CD4-positive, alpha-beta T cell (primary cell): ENCODE measurements at regions not wholly inside any gene's neighbourhood (a gene's known extent, or its start where the extent isn't known, plus 50 kb on each side); places are given as distances from the start of the nearest gene placed in this dataset.

ENCODE experiments used
- ATAC-seq: fragments of 200-7000 bp; cut with Tn5 transposase; one replicate; pipeline ENCODE4 v1.10.0; 2022; ENCODE audit warnings: mild to moderate bottlenecking; ENCODE audit not compliant: poor library complexity
- CTCF ChIA-PET: fragments of 350-600 bp; sonication (Branson Sonifier 250); formaldehyde crosslinking; loops from one replicate; lab custom pipeline; 2021; ENCODE audit warnings: antibody characterized with exemption, inconsistent platforms; lab: Charles Lee
- POLR2A ChIA-PET: fragments of 350-600 bp; sonication (Branson Sonifier 250); formaldehyde crosslinking; loops from one replicate; lab custom pipeline; 2021; ENCODE audit warnings: antibody characterized with exemption, inconsistent platforms; lab: Charles Lee
- DNase-seq, 14 experiments: peaks; one replicate each; pipeline ENCODE4 v3.0.0-alpha.2; 2013 to 2020; ENCODE audit warnings: mixed read lengths in 2 of 14
- H3K27ac ChIP-seq, 2 donors: one replicate each; pipeline versions ENCODE4 v1.5.1 to v1.7.0; 2013; ENCODE audit warnings: low read length in 2 of 2, low read depth in 1 of 2, mild to moderate bottlenecking in 1 of 2
- H3K27me3 ChIP-seq, 2 experiments: 1 replicate in 1 of 2; 2 replicates in 1 of 2; pipeline versions ENCODE4 v1.6.1 to v1.7.0; 2013; ENCODE audit warnings: low read length in 2 of 2, control low read depth in 1 of 2, mild to moderate bottlenecking in 1 of 2, moderate library complexity in 1 of 2; ENCODE audit not compliant: insufficient read depth in 2 of 2, control insufficient read depth in 1 of 2
- H3K36me3 ChIP-seq: one replicate; pipeline ENCODE4 v1.6.1; 2013; ENCODE audit warnings: low read length, control low read depth; ENCODE audit not compliant: insufficient read depth
- H3K4me1 ChIP-seq: one replicate; pipeline ENCODE4 v1.6.1; 2013; ENCODE audit warnings: low read length, control low read depth; ENCODE audit not compliant: insufficient read depth
- H3K4me3 ChIP-seq: one replicate; pipeline ENCODE4 v1.5.1; 2013; ENCODE audit warnings: mild to moderate bottlenecking, low read length, moderate library complexity
- H3K9me3 ChIP-seq, 2 experiments: 1 replicate in 1 of 2; 2 replicates in 1 of 2; pipeline versions ENCODE4 v1.6.1 to v1.7.0; 2013; ENCODE audit warnings: low read length in 2 of 2, mild to moderate bottlenecking in 2 of 2, control low read depth in 1 of 2, moderate library complexity in 1 of 2; ENCODE audit not compliant: control insufficient read depth in 1 of 2, insufficient read depth in 1 of 2
- H3K27ac Mint-ChIP-seq: one replicate; pipeline ENCODE4 v1.8.0; 2020; ENCODE audit warnings: mixed read lengths
- H3K27me3 Mint-ChIP-seq: one replicate; pipeline ENCODE4 v1.8.0; 2021; ENCODE audit warnings: mixed read lengths
- H3K36me3 Mint-ChIP-seq: one replicate; pipeline ENCODE4 v1.8.0; 2021; ENCODE audit warnings: low read depth, mixed read lengths
- H3K4me1 Mint-ChIP-seq: one replicate; pipeline ENCODE4 v1.8.0; 2021; ENCODE audit warnings: low read depth, mixed read lengths
- H3K4me3 Mint-ChIP-seq: one replicate; pipeline ENCODE4 v1.8.0; 2020; ENCODE audit warnings: mild to moderate bottlenecking, mixed read lengths
- H3K9me3 Mint-ChIP-seq: one replicate; pipeline ENCODE4 v1.8.0; 2020; ENCODE audit warnings: mixed read lengths
- CTCF ChIP-seq: fragments of 200-600 bp; IDR thresholded peaks from one replicate; pipeline ENCODE4 v1.8.0; 2022; ENCODE audit warnings: antibody characterized with exemption, mild to moderate bottlenecking
- intact Hi-C, 2 experiments: fragments of 100-400 bp; cut with DNase I in 1 of 2; cut with micrococcal nuclease in 1 of 2; formaldehyde crosslinking; loops; one replicate each; pipeline versions ENCODE4 v1.15.1 to v1.9.0; 2023 to 2025; cut with DNase I, micrococcal nuclease

DNA sequence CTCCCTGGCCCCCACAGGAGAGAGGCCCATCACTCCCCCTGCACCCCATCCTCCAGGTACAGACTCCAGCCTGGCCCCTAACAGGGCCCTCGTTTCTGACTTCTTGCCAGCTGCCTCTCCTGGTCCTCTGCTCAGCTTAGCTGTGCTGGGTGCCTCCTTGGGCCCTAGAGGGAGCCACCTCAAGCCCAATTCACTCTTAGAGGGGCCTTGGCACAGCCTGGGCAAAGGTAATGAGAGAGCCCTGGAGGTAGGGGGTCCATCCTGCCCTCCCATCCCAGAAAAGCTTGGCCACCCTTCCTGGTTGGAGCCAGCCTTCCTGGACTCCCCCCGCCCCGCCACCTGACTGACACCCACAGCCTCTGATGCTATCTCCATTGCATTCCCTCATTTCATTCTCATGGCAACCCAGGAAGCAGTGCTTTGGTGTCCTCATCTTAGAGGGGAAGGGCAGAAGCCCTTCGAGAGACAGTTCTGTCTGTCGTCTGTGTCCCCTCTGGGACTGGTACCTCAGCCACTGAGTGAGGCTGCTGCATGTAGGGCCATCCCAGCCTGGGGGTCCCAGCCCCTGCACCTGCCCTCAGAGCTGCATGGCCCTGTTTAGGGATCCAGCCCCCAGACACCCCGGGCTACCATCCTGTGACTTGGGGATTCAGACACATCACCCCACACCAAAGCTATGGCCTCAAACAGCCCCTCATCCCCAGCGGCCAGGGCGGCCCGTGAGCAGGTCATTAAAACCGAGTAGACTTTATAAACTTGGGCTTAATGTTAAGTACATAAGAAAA lies 95.5 kb downstream of the BARX1 start:
- DNase-seq (no peak), ATAC-seq (no peak)
- no peaks in the 10 kb centered on the region for H3K4me1 ChIP-seq
- H3K36me3 ChIP-seq, result no peaks in the 10 kb centered on the region
- Mint-ChIP-seq H3K4me3 (no peak overlapping the region), H3K27me3 (peaks cover 84% of the 10 kb centered on the region), H3K27ac (no peak overlapping the region), H3K9me3 (peaks cover 2% of the 10 kb centered on the region), H3K4me1 (no peaks in the 10 kb centered on the region), H3K36me3 (no peaks in the 10 kb centered on the region)
- intact Hi-C loops, result no loop called here
- ChIA-PET POLR2A (no interaction called here), CTCF (no interaction called here)
- peaks cover 32 to 62% of the 10 kb centered on the region in 2 experiments for H3K27me3 ChIP-seq
- no peak overlapping the region for H3K27ac ChIP-seq
- no peak for TF ChIP-seq CTCF
- peaks cover 0 to 19% of the 10 kb centered on the region in 2 experiments for H3K9me3 ChIP-seq
- no peak overlapping the region for H3K4me3 ChIP-seq

DNA sequence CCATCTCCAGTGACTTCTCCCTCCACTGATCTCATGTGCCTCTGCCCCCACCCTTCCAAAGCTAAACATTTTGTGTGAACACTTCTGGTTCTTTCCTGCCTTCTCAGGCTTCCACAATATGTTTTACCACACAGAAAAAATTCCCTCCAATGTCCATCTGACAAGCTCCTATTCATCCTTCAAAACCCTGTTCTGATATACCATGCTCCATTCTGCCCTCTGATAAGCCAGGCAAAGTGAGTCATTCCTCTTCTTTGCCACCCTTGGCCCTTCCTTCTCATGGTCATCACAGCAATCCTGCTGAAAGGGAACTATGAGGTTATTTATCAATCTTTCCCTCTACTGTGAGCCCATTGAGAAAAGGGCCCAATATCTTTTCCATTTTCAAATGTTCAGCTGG lies 97.6 kb downstream of the BARX1 start:
- Histone ChIP-seq H3K4me3 (no peak overlapping the region), H3K9me3 (peaks cover 0 to 12% of the 10 kb centered on the region in 2 experiments), H3K27ac (no peak overlapping the region), H3K4me1 (no peaks in the 10 kb centered on the region), H3K36me3 (no peaks in the 10 kb centered on the region), H3K27me3 (peaks cover 32 to 62% of the 10 kb centered on the region in 2 experiments)
- Mint-ChIP-seq H3K4me3 (no peak overlapping the region), H3K27ac (no peak overlapping the region), H3K9me3 (peaks cover 5% of the 10 kb centered on the region), H3K27me3 (peaks cover 90% of the 10 kb centered on the region), H3K4me1 (no peaks in the 10 kb centered on the region), H3K36me3 (no peaks in the 10 kb centered on the region)
- intact Hi-C loops, result no loop called here
- DNase-seq, result no peak
- ChIA-PET CTCF (no interaction called here), POLR2A (no interaction called here)
- ATAC-seq, result no peak
- no peak for TF ChIP-seq CTCF

- ATAC-seq (no peak), DNase-seq (no peak)
- no peak for TF ChIP-seq CTCF
- H3K9me3 ChIP-seq, result no peaks in the 10 kb centered on the region
- no peaks in the 10 kb centered on the region for H3K4me1 ChIP-seq
- CTCF ChIA-PET, result no interaction called here
- no peaks in the 10 kb centered on the region for H3K36me3 ChIP-seq
- H3K4me1 Mint-ChIP-seq, result no peaks in the 10 kb centered on the region
- H3K27ac ChIP-seq, result no peak overlapping the region
- peaks cover 10 to 28% of the 10 kb centered on the region in 2 experiments for H3K27me3 ChIP-seq
- H3K9me3 Mint-ChIP-seq, result peaks cover 5% of the 10 kb centered on the region
- no peak overlapping the region for H3K27ac Mint-ChIP-seq
- no peak overlapping the region for H3K4me3 ChIP-seq
- POLR2A ChIA-PET, result no interaction called here
- H3K4me3 Mint-ChIP-seq, result no peak overlapping the region
- peaks cover 75% of the 10 kb centered on the region for H3K27me3 Mint-ChIP-seq
- intact Hi-C loops, result no loop called here
- no peaks in the 10 kb centered on the region for H3K36me3 Mint-ChIP-seq
Observed at GRCh38 chr9:93852728-93853127, 102.4 kb downstream of the BARX1 start.
